ENCODE measurements at regions not wholly inside any gene's neighbourhood (a gene's known extent, or its start where the extent isn't known, plus 50 kb on each side); places are given as distances from the start of the nearest gene placed in this dataset.

DNA sequence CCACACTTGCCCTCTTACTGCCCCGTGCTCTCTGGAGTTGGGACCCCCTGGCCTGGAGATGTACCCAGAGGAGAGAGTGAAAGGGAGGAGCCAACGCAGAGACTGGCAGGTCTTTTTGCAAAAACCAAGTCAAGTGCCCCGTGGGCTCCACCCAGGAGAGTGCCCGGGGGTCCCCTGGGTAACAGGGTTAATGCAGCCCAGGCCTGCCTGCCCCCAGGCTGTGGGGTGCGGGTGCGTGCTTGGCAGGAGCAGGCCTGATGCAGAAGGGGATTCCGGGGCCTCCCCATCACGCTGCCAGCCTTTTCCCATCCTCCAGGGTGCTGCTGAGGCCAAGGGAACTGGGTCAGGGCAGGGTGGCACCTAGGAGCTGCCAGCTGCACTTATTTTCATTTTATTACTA lies 184.4 kb downstream of the ERMARD start:
- TF ChIP-seq JUND (IDR thresholded peaks at IDR 0.05), result no peak
- TF ChIP-seq, protein P1, sequence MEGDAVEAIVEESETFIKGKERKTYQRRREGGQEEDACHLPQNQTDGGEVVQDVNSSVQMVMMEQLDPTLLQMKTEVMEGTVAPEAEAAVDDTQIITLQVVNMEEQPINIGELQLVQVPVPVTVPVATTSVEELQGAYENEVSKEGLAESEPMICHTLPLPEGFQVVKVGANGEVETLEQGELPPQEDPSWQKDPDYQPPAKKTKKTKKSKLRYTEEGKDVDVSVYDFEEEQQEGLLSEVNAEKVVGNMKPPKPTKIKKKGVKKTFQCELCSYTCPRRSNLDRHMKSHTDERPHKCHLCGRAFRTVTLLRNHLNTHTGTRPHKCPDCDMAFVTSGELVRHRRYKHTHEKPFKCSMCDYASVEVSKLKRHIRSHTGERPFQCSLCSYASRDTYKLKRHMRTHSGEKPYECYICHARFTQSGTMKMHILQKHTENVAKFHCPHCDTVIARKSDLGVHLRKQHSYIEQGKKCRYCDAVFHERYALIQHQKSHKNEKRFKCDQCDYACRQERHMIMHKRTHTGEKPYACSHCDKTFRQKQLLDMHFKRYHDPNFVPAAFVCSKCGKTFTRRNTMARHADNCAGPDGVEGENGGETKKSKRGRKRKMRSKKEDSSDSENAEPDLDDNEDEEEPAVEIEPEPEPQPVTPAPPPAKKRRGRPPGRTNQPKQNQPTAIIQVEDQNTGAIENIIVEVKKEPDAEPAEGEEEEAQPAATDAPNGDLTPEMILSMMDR (IDR thresholded peaks at IDR 0.05), result no peak
- TF ChIP-seq, protein P2, sequence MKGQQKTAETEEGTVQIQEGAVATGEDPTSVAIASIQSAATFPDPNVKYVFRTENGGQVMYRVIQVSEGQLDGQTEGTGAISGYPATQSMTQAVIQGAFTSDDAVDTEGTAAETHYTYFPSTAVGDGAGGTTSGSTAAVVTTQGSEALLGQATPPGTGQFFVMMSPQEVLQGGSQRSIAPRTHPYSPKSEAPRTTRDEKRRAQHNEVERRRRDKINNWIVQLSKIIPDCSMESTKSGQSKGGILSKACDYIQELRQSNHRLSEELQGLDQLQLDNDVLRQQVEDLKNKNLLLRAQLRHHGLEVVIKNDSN (IDR thresholded peaks at IDR 0.05; ENCODE audit: borderline replicate concordance, low read depth), result no peak
- no peak for TF ChIP-seq TCF12 (IDR thresholded peaks at IDR 0.05)
- TF ChIP-seq, protein P3, sequence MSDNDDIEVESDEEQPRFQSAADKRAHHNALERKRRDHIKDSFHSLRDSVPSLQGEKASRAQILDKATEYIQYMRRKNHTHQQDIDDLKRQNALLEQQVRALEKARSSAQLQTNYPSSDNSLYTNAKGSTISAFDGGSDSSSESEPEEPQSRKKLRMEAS (IDR thresholded peaks at IDR 0.05; ENCODE audit: low read depth), result no peak
- no peak for TF ChIP-seq SMC3 (IDR thresholded peaks at IDR 0.05; ENCODE audit: low read depth, low read length)
- TF ChIP-seq, protein P4, sequence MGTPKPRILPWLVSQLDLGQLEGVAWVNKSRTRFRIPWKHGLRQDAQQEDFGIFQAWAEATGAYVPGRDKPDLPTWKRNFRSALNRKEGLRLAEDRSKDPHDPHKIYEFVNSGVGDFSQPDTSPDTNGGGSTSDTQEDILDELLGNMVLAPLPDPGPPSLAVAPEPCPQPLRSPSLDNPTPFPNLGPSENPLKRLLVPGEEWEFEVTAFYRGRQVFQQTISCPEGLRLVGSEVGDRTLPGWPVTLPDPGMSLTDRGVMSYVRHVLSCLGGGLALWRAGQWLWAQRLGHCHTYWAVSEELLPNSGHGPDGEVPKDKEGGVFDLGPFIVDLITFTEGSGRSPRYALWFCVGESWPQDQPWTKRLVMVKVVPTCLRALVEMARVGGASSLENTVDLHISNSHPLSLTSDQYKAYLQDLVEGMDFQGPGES (IDR thresholded peaks at IDR 0.05; ENCODE audit: low read depth, low read length), result no peak
- no peak for TF ChIP-seq GABPA (IDR thresholded peaks at IDR 0.05; ENCODE audit: low read depth)
- TF ChIP-seq POLR2AphosphoS5 (IDR thresholded peaks at IDR 0.05; ENCODE audit: low read depth, low read length), result no peak
- no peak for TF ChIP-seq TAF1 (IDR thresholded peaks at IDR 0.05; ENCODE audit: borderline replicate concordance, low read depth, low read length)
- TF ChIP-seq EP300 (IDR thresholded peaks at IDR 0.05; ENCODE audit: borderline replicate concordance in 1 of 2, low read depth in 1 of 2, low read length in 1 of 2), result no peak

Measured in SK-N-SH (cell line).